SK-N-SH treated with all-trans-retinoic acid at 6 μM for 48 hours (cell line): ENCODE measurements at regions not wholly inside any gene's neighbourhood (a gene's known extent, or its start where the extent isn't known, plus 50 kb on each side); places are given as distances from the start of the nearest gene placed in this dataset.

Experiments used
- ATAC-seq: fragments of 200-7000 bp; cut with Tn5 transposase; 3 replicates; pipeline ENCODE4 v1.9.1; 2020; ENCODE audit warnings: mild to moderate bottlenecking, moderate library complexity
- ARNTL ChIP-seq: fragments of 450-650 bp; formaldehyde crosslinking; IDR thresholded peaks from 2 replicates; pipeline ENCODE4 v1.5.0; 2020; ENCODE audit warnings: low read depth, mild to moderate bottlenecking, moderate library complexity, borderline replicate concordance
- CREB5 ChIP-seq: fragments of 250-450 bp; sonication (Bioruptor Pico); IDR thresholded peaks from 2 replicates; pipeline ENCODE4 v1.5.1; 2020; ENCODE audit warnings: low read depth, mild to moderate bottlenecking, moderate library complexity
- CSDC2 ChIP-seq: fragments of 250-450 bp; sonication (Bioruptor Pico); IDR thresholded peaks from 2 replicates; pipeline ENCODE4 v1.5.0; 2020; ENCODE audit warnings: mild to moderate bottlenecking, moderate library complexity
- CSRNP3 ChIP-seq: fragments of 250-450 bp; sonication (Bioruptor Pico); IDR thresholded peaks from 2 replicates; pipeline ENCODE4 v1.5.1; 2021; ENCODE audit warnings: mild to moderate bottlenecking, moderate library complexity
- ESRRG ChIP-seq: fragments of 250-450 bp; sonication (Bioruptor Pico); IDR thresholded peaks from 2 replicates; pipeline ENCODE4 v1.6.1; 2021; ENCODE audit warnings: mild to moderate bottlenecking
- GLIS3 ChIP-seq: fragments of 250-450 bp; sonication (Bioruptor Pico); IDR thresholded peaks from 2 replicates; pipeline ENCODE4 v1.5.0; 2020; ENCODE audit warnings: mild to moderate bottlenecking, moderate library complexity
- ISL1 ChIP-seq: fragments of 250-450 bp; sonication (Bioruptor Pico); IDR thresholded peaks from 2 replicates; pipeline ENCODE4 v2.1.2; 2022; ENCODE audit warnings: mild to moderate bottlenecking, moderate library complexity
- OSR1 ChIP-seq: fragments of 250-450 bp; sonication (Bioruptor Pico); IDR thresholded peaks from 2 replicates; pipeline ENCODE4 v1.8.0; 2022; ENCODE audit warnings: moderate library complexity, mild to moderate bottlenecking, inconsistent platforms
- POU6F1 ChIP-seq: fragments of 250-450 bp; sonication (Bioruptor Pico); IDR thresholded peaks from 2 replicates; pipeline ENCODE4 v1.8.0; 2021; ENCODE audit warnings: low read depth, mild to moderate bottlenecking, moderate library complexity, borderline replicate concordance
- PPARA ChIP-seq: fragments of 250-450 bp; sonication (Bioruptor Pico); IDR thresholded peaks from 2 replicates; pipeline ENCODE4 v1.5.0; 2020; ENCODE audit warnings: mild to moderate bottlenecking, borderline replicate concordance
- RARB ChIP-seq: fragments of 250-450 bp; sonication (Bioruptor Pico); IDR thresholded peaks from 2 replicates; pipeline ENCODE4 v1.8.0; 2021; ENCODE audit warnings: mild to moderate bottlenecking, moderate library complexity
- SNAI2 ChIP-seq: fragments of 250-450 bp; sonication (Bioruptor Pico); IDR thresholded peaks from 2 replicates; pipeline ENCODE4 v1.5.0; 2020; ENCODE audit warnings: mild to moderate bottlenecking, moderate library complexity
- TCF4 ChIP-seq: fragments of 250-450 bp; sonication (Bioruptor Pico); IDR thresholded peaks from 2 replicates; pipeline ENCODE4 v1.8.0; 2021; ENCODE audit warnings: mild to moderate bottlenecking, moderate library complexity, borderline replicate concordance
- TOX ChIP-seq: fragments of 250-450 bp; sonication (Bioruptor Pico); IDR thresholded peaks from 2 replicates; pipeline ENCODE4 v1.8.0; 2021; ENCODE audit warnings: mild to moderate bottlenecking, moderate library complexity, borderline replicate concordance
- TSHZ2 ChIP-seq: fragments of 250-450 bp; sonication (Bioruptor Pico); IDR thresholded peaks from 2 replicates; pipeline ENCODE4 v1.5.0; 2020; ENCODE audit warnings: mild to moderate bottlenecking, moderate library complexity
- ZC3H10 ChIP-seq: fragments of 250-450 bp; sonication (Bioruptor Pico); IDR thresholded peaks from 2 replicates; pipeline ENCODE4 v1.5.1; 2021; ENCODE audit warnings: mild to moderate bottlenecking, moderate library complexity
- ZFP3 ChIP-seq: fragments of 250-450 bp; sonication (Bioruptor Pico); IDR thresholded peaks from 2 replicates; pipeline ENCODE4 v1.5.0; 2020; ENCODE audit warnings: mild to moderate bottlenecking, moderate library complexity
- ZFP30 ChIP-seq: fragments of 450-650 bp; formaldehyde crosslinking; IDR thresholded peaks from 2 replicates; pipeline ENCODE4 v1.5.0; 2022; ENCODE audit warnings: mild to moderate bottlenecking, moderate library complexity
- ZNF565 ChIP-seq: fragments of 450-650 bp; formaldehyde crosslinking; conservative IDR thresholded peaks from 2 replicates; pipeline ENCODE4 v1.5.0; 2020; ENCODE audit warnings: low read depth, mild to moderate bottlenecking, moderate library complexity
- ZNF70 ChIP-seq: fragments of 450-650 bp; formaldehyde crosslinking; IDR thresholded peaks from 2 replicates; pipeline ENCODE4 v1.5.0; 2020; ENCODE audit warnings: mild to moderate bottlenecking, moderate library complexity
- ZNF8 ChIP-seq: fragments of 450-650 bp; formaldehyde crosslinking; IDR thresholded peaks from 2 replicates; pipeline ENCODE4 v1.5.0; 2020; ENCODE audit warnings: mild to moderate bottlenecking, moderate library complexity
- TF ChIP-seq, protein P1 (sequence below): fragments of 250-450 bp; sonication (Bioruptor Pico); IDR thresholded peaks from 2 replicates; pipeline ENCODE4 v1.8.0; 2020; ENCODE audit warnings: mild to moderate bottlenecking, moderate library complexity, borderline replicate concordance

DNA sequence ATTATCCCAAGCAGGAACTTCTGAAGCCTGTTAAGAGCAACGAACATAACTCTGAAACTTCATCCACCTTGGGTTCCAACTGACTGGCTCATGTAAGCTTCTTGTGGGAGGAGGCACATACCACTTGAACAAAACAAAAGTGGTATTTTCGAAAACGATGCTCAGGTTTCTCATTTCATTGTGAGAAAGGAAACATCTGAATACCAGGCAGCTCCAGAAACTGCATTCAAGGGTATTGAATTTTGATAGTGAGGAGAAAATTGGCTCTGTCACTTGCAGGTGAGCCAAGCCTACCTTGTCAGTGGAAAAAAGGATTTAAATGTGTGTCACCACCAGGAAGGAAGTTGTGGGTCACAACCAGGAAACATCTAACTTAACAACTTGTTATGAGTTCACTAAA lies 218.1 kb upstream of the SATB1 start:
- TF ChIP-seq TCF4 (CRISPR knock-in tag) = no peak
- no peak for TF ChIP-seq ZNF565
- no peak for TF ChIP-seq ARNTL (CRISPR knock-in tag)
- no peak for TF ChIP-seq CSDC2
- TF ChIP-seq ZNF8 (CRISPR knock-in tag) = no peak
- TF ChIP-seq OSR1 (CRISPR knock-in tag) = no peak
- no peak for TF ChIP-seq RARB
- TF ChIP-seq ESRRG = no peak
- no peak for TF ChIP-seq ISL1 (CRISPR knock-in tag)
- no peak for ATAC-seq

- TF ChIP-seq SNAI2 (CRISPR knock-in tag) = no peak
- no peak for TF ChIP-seq POU6F1 (CRISPR knock-in tag)
- TF ChIP-seq ZNF565 = no peak
- no peak for TF ChIP-seq ZC3H10 (CRISPR knock-in tag)
- TF ChIP-seq PPARA (CRISPR knock-in tag) = no peak
- no peak for ATAC-seq
Observed at GRCh38 chr3:18641916-18642315, 216.8 kb upstream of the SATB1 start.

DNA sequence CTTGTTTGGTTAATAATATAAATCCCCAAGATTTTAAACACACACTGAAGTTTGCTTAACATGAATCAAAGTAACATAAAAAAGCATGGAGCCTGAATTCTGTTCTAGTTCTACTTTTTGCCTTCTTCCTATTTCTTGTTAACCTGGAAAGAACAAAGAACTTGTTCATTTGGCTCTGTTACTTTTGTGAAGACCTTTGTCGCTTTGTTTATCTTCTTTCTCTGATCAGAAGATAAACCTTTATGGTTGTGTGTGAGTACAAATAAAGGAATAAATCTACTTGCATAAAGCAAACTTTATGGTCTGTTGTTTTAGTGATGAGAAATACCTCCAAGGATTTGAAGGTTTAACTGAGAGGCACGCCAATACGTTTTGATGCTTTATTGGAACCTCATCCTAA lies 210.1 kb upstream of the SATB1 start:
- no peak for TF ChIP-seq ZFP30 (CRISPR knock-in tag)
- ATAC-seq = no peak

DNA sequence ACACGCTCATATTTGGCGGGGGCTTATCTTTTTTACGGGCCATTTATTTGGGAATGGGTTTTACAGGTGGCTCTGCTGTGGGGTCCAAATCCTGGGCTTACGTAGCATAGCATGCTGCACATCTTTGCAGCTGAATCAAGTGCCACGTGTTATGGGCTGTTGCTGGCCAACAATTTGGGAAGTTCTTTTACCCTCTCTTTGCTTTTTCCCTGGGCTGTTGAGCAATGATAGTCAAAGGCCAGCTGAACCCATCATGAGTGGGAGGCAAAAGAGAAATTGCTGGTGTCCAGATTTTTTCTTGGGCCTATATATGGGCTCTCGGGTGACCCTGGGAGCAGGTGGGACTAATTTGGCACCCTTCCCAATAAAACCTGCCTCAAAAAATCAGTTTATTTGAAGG lies 209.3 kb upstream of the SATB1 start:
- TF ChIP-seq ZNF8 (CRISPR knock-in tag) (no peak), TSHZ2 (no peak), GLIS3 (CRISPR knock-in tag) (no peak), TOX (CRISPR knock-in tag) (no peak), PPARA (CRISPR knock-in tag) (no peak), CREB5 (CRISPR knock-in tag) (no peak), ESRRG (no peak), CSDC2 (no peak), CSRNP3 (CRISPR knock-in tag) (no peak)
- ATAC-seq = no peak

- no peak for ATAC-seq
- TF ChIP-seq TOX (CRISPR knock-in tag) (no peak), ZNF8 (CRISPR knock-in tag) (no peak), ESRRG (no peak), ISL1 (CRISPR knock-in tag) (no peak), TCF4 (CRISPR knock-in tag) (no peak)
- TF ChIP-seq, all 23 proteins: peak for 0
Observed at GRCh38 chr3:18633002-18633401, 207.9 kb upstream of the SATB1 start.

DNA sequence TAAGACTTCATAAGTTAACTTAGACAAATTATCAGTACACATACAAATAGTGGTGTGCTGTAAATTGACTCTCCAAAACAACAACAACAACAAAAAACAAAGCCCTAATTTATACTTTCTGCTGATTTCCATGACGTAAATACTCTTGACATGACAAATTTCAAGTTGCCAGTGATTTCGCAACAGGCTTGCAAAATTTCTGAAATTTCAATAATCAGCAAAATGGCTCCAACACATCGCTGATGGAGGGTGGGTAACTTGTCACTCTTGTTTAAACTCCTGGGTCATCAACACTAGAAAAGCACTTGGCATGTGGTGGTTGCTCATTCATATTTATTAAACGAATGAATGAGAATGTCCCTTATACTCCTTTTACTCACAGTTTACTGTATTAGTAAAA lies 205.2 kb upstream of the SATB1 start:
- no peak for ATAC-seq
- TF ChIP-seq ZNF8 (CRISPR knock-in tag) (no peak), ZFP3 (CRISPR knock-in tag) (no peak), CSDC2 (no peak), TSHZ2 (no peak), ISL1 (CRISPR knock-in tag) (no peak), TCF4 (CRISPR knock-in tag) (no peak), ZNF70 (CRISPR knock-in tag) (no peak), ESRRG (no peak), OSR1 (CRISPR knock-in tag) (no peak), ZFP30 (CRISPR knock-in tag) (no peak), PPARA (CRISPR knock-in tag) (no peak)
- TF ChIP-seq, protein P1, sequence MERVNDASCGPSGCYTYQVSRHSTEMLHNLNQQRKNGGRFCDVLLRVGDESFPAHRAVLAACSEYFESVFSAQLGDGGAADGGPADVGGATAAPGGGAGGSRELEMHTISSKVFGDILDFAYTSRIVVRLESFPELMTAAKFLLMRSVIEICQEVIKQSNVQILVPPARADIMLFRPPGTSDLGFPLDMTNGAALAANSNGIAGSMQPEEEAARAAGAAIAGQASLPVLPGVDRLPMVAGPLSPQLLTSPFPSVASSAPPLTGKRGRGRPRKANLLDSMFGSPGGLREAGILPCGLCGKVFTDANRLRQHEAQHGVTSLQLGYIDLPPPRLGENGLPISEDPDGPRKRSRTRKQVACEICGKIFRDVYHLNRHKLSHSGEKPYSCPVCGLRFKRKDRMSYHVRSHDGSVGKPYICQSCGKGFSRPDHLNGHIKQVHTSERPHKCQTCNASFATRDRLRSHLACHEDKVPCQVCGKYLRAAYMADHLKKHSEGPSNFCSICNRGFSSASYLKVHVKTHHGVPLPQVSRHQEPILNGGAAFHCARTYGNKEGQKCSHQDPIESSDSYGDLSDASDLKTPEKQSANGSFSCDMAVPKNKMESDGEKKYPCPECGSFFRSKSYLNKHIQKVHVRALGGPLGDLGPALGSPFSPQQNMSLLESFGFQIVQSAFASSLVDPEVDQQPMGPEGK (CRISPR knock-in tag) = no peak
